ENCODE measurements at regions not wholly inside any gene's neighbourhood (a gene's known extent, or its start where the extent isn't known, plus 50 kb on each side); places are given as distances from the start of the nearest gene placed in this dataset.
"Not testable (repeated sequence)": the region's sequence is repeated elsewhere in the genome, so short reads cannot be mapped to it uniquely, and the experiment has no call there.

DNA sequence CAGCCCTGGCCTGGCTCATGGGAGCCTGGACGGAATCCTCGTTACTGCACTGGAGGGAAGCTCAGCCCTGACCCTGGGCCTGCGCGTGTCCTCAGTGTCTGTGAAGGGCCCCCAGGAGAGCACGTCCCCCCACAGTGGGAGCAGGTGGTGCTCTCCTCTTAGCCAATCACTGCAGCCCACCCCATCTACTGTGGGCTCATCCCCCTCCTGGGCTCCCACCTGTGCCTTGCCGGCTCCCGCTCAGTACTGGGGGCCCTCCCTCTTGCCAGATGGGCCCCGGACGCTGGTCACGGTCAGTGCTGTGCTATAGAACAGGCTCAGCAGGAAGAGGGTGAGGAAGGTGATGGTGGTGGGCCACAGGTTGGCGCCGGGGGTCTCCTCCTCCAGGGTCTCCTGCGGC is 57.5 kb downstream of the TMEM121 start:
- TF ChIP-seq, protein P1, sequence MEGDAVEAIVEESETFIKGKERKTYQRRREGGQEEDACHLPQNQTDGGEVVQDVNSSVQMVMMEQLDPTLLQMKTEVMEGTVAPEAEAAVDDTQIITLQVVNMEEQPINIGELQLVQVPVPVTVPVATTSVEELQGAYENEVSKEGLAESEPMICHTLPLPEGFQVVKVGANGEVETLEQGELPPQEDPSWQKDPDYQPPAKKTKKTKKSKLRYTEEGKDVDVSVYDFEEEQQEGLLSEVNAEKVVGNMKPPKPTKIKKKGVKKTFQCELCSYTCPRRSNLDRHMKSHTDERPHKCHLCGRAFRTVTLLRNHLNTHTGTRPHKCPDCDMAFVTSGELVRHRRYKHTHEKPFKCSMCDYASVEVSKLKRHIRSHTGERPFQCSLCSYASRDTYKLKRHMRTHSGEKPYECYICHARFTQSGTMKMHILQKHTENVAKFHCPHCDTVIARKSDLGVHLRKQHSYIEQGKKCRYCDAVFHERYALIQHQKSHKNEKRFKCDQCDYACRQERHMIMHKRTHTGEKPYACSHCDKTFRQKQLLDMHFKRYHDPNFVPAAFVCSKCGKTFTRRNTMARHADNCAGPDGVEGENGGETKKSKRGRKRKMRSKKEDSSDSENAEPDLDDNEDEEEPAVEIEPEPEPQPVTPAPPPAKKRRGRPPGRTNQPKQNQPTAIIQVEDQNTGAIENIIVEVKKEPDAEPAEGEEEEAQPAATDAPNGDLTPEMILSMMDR (conservative IDR thresholded peaks at IDR 0.05; ENCODE audit: low read depth, low read length): not testable (repeated sequence)
- not testable (repeated sequence) for TF ChIP-seq EZH2 (IDR thresholded peaks at IDR 0.05; ENCODE audit: borderline replicate concordance, low read depth, low read length, poor library complexity, severe bottlenecking)
